Natural killer cell (primary cell): ENCODE measurements at regions not wholly inside any gene's neighbourhood (a gene's known extent, or its start where the extent isn't known, plus 50 kb on each side); places are given as distances from the start of the nearest gene placed in this dataset.

Experiments
- ATAC-seq, 3 donors: fragments of 150-1000 bp in 2 of 3; fragments of 200-7000 bp in 1 of 3; cut with Tn5 transposase; 1 replicate in 1 of 3; 2 replicates in 2 of 3; pipeline ENCODE4 v1.10.0; 2021; ENCODE audit warnings: mild to moderate bottlenecking in 2 of 3, moderate library complexity in 2 of 3
- DNase-seq, 2 donors: peaks; one replicate each; pipeline versions ENCODE4 v3.0.0 to v3.0.0-alpha.2; 2013 to 2021; ENCODE audit warnings: mixed read lengths in 1 of 2
- H3K27ac ChIP-seq: one replicate; pipeline ENCODE4 v1.5.1; 2013; ENCODE audit warnings: mild to moderate bottlenecking, low read length
- H3K27me3 ChIP-seq: one replicate; pipeline ENCODE4 v1.6.1; 2013; ENCODE audit warnings: low read length; ENCODE audit not compliant: control insufficient read depth, insufficient read depth
- H3K36me3 ChIP-seq: one replicate; pipeline ENCODE4 v1.6.1; 2013; ENCODE audit warnings: low read length; ENCODE audit not compliant: control insufficient read depth, insufficient read depth
- H3K4me1 ChIP-seq: one replicate; pipeline ENCODE4 v1.6.1; 2013; ENCODE audit warnings: low read length; ENCODE audit not compliant: control insufficient read depth, insufficient read depth
- H3K4me3 ChIP-seq: one replicate; pipeline ENCODE4 v1.5.1; 2013; ENCODE audit warnings: low read length
- H3K9me3 ChIP-seq: one replicate; pipeline ENCODE4 v1.6.1; 2013; ENCODE audit warnings: low read length; ENCODE audit not compliant: control insufficient read depth, insufficient read depth
- H3K27ac Mint-ChIP-seq, 2 donors: one replicate each; pipeline ENCODE4 v1.8.0; 2022; ENCODE audit warnings: mild to moderate bottlenecking in 2 of 2, mixed read lengths in 2 of 2, moderate library complexity in 1 of 2
- H3K27me3 Mint-ChIP-seq, 2 donors: one replicate each; pipeline ENCODE4 v1.8.0; 2022; ENCODE audit warnings: low read depth in 2 of 2, mixed read lengths in 2 of 2
- H3K36me3 Mint-ChIP-seq: one replicate; pipeline ENCODE4 v1.8.0; 2022; ENCODE audit warnings: mixed read lengths
- H3K4me1 Mint-ChIP-seq, 2 donors: one replicate each; pipeline ENCODE4 v1.8.0; 2022; ENCODE audit warnings: mixed read lengths in 2 of 2
- H3K4me3 Mint-ChIP-seq: one replicate; pipeline ENCODE4 v1.8.0; 2022; ENCODE audit warnings: mild to moderate bottlenecking, moderate library complexity, mixed read lengths
- H3K9me3 Mint-ChIP-seq, 2 donors: one replicate each; pipeline ENCODE4 v1.8.0; 2022; ENCODE audit warnings: mixed read lengths in 2 of 2
- CTCF ChIP-seq: fragments of 200-600 bp; IDR thresholded peaks from one replicate; pipeline ENCODE4 v1.8.0; 2022; ENCODE audit warnings: antibody characterized with exemption
- WGBS: methylation state at CpG from one replicate; pipeline ENCODE4 v1.1.7; 2013; ENCODE audit warnings: missing lambda C conversion rate; ENCODE audit not compliant: insufficient coverage; 5-methylcytosine and 5-hydroxymethylcytosine counted together
- intact Hi-C: fragments of 100-400 bp; cut with micrococcal nuclease; formaldehyde crosslinking; loops from one replicate; pipeline ENCODE4 v1.14.2; 2022

- Mint-ChIP-seq H3K9me3 (no peaks in the 10 kb centered on the region), H3K27me3 (peaks cover 4 to 10% of the 10 kb centered on the region in 2 donors), H3K36me3 (no peaks in the 10 kb centered on the region), H3K4me3 (no peak overlapping the region), H3K27ac (no peak overlapping the region), H3K4me1 (no peaks in the 10 kb centered on the region)
- Histone ChIP-seq H3K4me1 (no peaks in the 10 kb centered on the region), H3K27me3 (no peaks in the 10 kb centered on the region), H3K9me3 (no peaks in the 10 kb centered on the region), H3K36me3 (no peaks in the 10 kb centered on the region), H3K27ac (no peak overlapping the region), H3K4me3 (no peak overlapping the region)
- DNase-seq (no peak), ATAC-seq (no peak)
- TF ChIP-seq CTCF = no peak
- 60% methylated on average over 5 of the region's 5 CpGs for WGBS
- intact Hi-C loops = no loop called here
Measured at GRCh38 chr22:26977741-26978376, 320.5 kb downstream of the MIAT start.

- WGBS = 57% methylated on average over 5 of the region's 6 CpGs
- no peak overlapping the region for H3K4me3 Mint-ChIP-seq
- DNase-seq (no peak), ATAC-seq (no peak)
- H3K27ac Mint-ChIP-seq = no peak overlapping the region
- Histone ChIP-seq H3K27me3 (no peaks in the 10 kb centered on the region), H3K9me3 (no peaks in the 10 kb centered on the region), H3K27ac (no peak overlapping the region), H3K36me3 (no peaks in the 10 kb centered on the region), H3K4me3 (no peak overlapping the region), H3K4me1 (no peaks in the 10 kb centered on the region)
- intact Hi-C loops = no loop called here
- no peaks in the 10 kb centered on the region for H3K4me1 Mint-ChIP-seq
- TF ChIP-seq CTCF = no peak
- H3K36me3 Mint-ChIP-seq = no peaks in the 10 kb centered on the region
- H3K27me3 Mint-ChIP-seq = peaks cover 4 to 12% of the 10 kb centered on the region in 2 donors
- no peaks in the 10 kb centered on the region for H3K9me3 Mint-ChIP-seq
Measured at GRCh38 chr22:26979294-26979693, 321.9 kb downstream of the MIAT start.

- Histone ChIP-seq H3K4me1 (no peaks in the 10 kb centered on the region), H3K27ac (no peak overlapping the region), H3K27me3 (no peaks in the 10 kb centered on the region), H3K36me3 (no peaks in the 10 kb centered on the region), H3K9me3 (no peaks in the 10 kb centered on the region), H3K4me3 (no peak overlapping the region)
- H3K36me3 Mint-ChIP-seq = no peaks in the 10 kb centered on the region
- 94% methylated on average over 7 of the region's 7 CpGs for WGBS
- no peak for DNase-seq
- no peaks in the 10 kb centered on the region for H3K9me3 Mint-ChIP-seq
- no peak for ATAC-seq
- peaks cover 9 to 28% of the 10 kb centered on the region in 2 donors for H3K27me3 Mint-ChIP-seq
- no peak for TF ChIP-seq CTCF
- no peaks in the 10 kb centered on the region for H3K4me1 Mint-ChIP-seq
- intact Hi-C loops = no loop called here
- no peak overlapping the region for H3K27ac Mint-ChIP-seq
- no peak overlapping the region for H3K4me3 Mint-ChIP-seq
Measured at GRCh38 chr22:26981111-26981510, 323.7 kb downstream of the MIAT start.

GRCh38 chr22:26981541-26981940 lies 324.2 kb downstream of the MIAT start:
- Mint-ChIP-seq H3K27ac (no peak overlapping the region), H3K4me1 (no peaks in the 10 kb centered on the region), H3K27me3 (peaks cover 9 to 28% of the 10 kb centered on the region in 2 donors), H3K4me3 (no peak overlapping the region), H3K36me3 (no peaks in the 10 kb centered on the region), H3K9me3 (no peaks in the 10 kb centered on the region)
- Histone ChIP-seq H3K27me3 (no peaks in the 10 kb centered on the region), H3K4me1 (no peaks in the 10 kb centered on the region), H3K4me3 (no peak overlapping the region), H3K36me3 (no peaks in the 10 kb centered on the region), H3K27ac (no peak overlapping the region), H3K9me3 (no peaks in the 10 kb centered on the region)
- ATAC-seq = no peak
- no peak for DNase-seq
- TF ChIP-seq CTCF = no peak
- 84% methylated on average over 4 of the region's 5 CpGs for WGBS
- intact Hi-C loops = no loop called here
